Gastrocnemius medialis (tissue), 4 donors: ENCODE measurements at regions not wholly inside any gene's neighbourhood (a gene's known extent, or its start where the extent isn't known, plus 50 kb on each side); places are given as distances from the start of the nearest gene placed in this dataset.

ENCODE experiments used
- CTCF ChIP-seq, 5 experiments: fragments of 450-650 bp in 3 of 5; fragments of 200-600 bp in 2 of 5; sonication (generic) in 2 of 5; IDR thresholded peaks in 4 of 5; conservative IDR thresholded peaks in 1 of 5; 1 replicate in 4 of 5; 2 replicates in 1 of 5; pipeline ENCODE4 v1.5.1; 2016 to 2019; ENCODE audit warnings: antibody characterized with exemption in 5 of 5, mild to moderate bottlenecking in 3 of 5, moderate library complexity in 3 of 5
- POLR2A ChIP-seq, 2 donors: fragments of 450-650 bp; IDR thresholded peaks; one replicate each; pipeline ENCODE4 v1.6.1; 2017; ENCODE audit warnings: antibody characterized with exemption in 2 of 2, mild to moderate bottlenecking in 2 of 2, moderate library complexity in 2 of 2

DNA sequence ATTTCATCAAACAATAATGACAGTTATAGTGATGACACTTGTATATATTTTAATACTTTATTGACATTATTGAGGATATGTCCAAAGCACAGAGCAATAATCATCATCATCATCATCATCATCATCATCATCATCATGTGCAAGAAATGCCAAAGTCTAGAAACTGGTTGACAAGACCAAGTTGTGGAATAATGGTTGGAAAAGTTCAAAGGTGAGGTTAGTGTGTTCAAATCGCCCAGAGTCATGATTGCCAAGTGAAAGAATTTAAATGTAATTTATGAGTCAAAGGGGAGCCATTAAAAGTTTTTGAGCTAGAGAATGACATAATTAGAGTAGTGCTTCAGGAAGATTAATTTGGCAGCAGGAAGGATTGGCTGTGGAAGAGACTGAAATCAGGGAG, 852.4 kb downstream of the SORCS1 start:
- no peak for TF ChIP-seq POLR2A (IDR thresholded peaks at IDR 0.05)
- no peak for TF ChIP-seq CTCF (IDR thresholded peaks at IDR 0.05 in 4 of 5, conservative IDR thresholded peaks at IDR 0.05 in 1 of 5)
